Renal cortex interstitium (tissue), 11 donors: ENCODE measurements at regions not wholly inside any gene's neighbourhood (a gene's known extent, or its start where the extent isn't known, plus 50 kb on each side); places are given as distances from the start of the nearest gene placed in this dataset.
A peak's percentile ranks its signal among the peaks of the same experiment; 100 is the strongest.

ENCODE experiments used
- DNase-seq, 11 donors: peaks; one replicate each; pipeline ENCODE4 v3.0.0-alpha.2; 2013; ENCODE audit warnings: low read depth in 9 of 11, low spot score in 4 of 11; ENCODE audit errors: extremely low read depth in 1 of 11

GRCh38 chr16:73542885-73543284, 495.0 kb upstream of the ZFHX3 start:
- DNase-seq: no peak

GRCh38 chr16:73537921-73538320, 490.0 kb upstream of the ZFHX3 start:
- DNase-seq: no peak

- no peak for DNase-seq
Measured at GRCh38 chr16:73536931-73537330, 489.0 kb upstream of the ZFHX3 start.

GRCh38 chr16:73531021-73531420, 483.1 kb upstream of the ZFHX3 start:
- no peak for DNase-seq

GRCh38 chr16:73530529-73530928, 482.6 kb upstream of the ZFHX3 start:
- DNase-seq: no peak

GRCh38 chr16:73529303-73530012, 481.5 kb upstream of the ZFHX3 start:
- DNase-seq: no peak

GRCh38 chr16:73527187-73527586, 479.3 kb upstream of the ZFHX3 start:
- DNase-seq: no peak

- peak in 6 of 11 donors; percentile 29 to 39 (median 35) for DNase-seq
Measured at GRCh38 chr16:73526011-73526804, 478.3 kb upstream of the ZFHX3 start.

- no peak for DNase-seq
Measured at GRCh38 chr16:73523209-73523608, 475.3 kb upstream of the ZFHX3 start.

- DNase-seq: no peak
Measured at GRCh38 chr16:73521499-73521898, 473.6 kb upstream of the ZFHX3 start.

GRCh38 chr16:73515616-73516015, 467.7 kb upstream of the ZFHX3 start:
- DNase-seq: no peak

- no peak for DNase-seq
Measured at GRCh38 chr16:73510852-73511251, 462.9 kb upstream of the ZFHX3 start.

- no peak for DNase-seq
Measured at GRCh38 chr16:73506568-73507056, 458.7 kb upstream of the ZFHX3 start.

- no peak for DNase-seq
Measured at GRCh38 chr16:73505577-73505976, 457.6 kb upstream of the ZFHX3 start.

GRCh38 chr16:73504591-73505575, 457.0 kb upstream of the ZFHX3 start:
- no peak for DNase-seq

- no peak for DNase-seq
Measured at GRCh38 chr16:73503093-73503492, 455.2 kb upstream of the ZFHX3 start.

GRCh38 chr16:73499276-73499675, 451.3 kb upstream of the ZFHX3 start:
- no peak for DNase-seq

GRCh38 chr16:73485880-73486279, 438.0 kb upstream of the ZFHX3 start:
- DNase-seq: no peak

GRCh38 chr16:73483934-73484711, 436.2 kb upstream of the ZFHX3 start:
- DNase-seq: no peak
